Right ventricle myocardium superior (tissue), 1 donor: ENCODE measurements at regions not wholly inside any gene's neighbourhood (a gene's known extent, or its start where the extent isn't known, plus 50 kb on each side); places are given as distances from the start of the nearest gene placed in this dataset.

Experiments
- ATAC-seq: fragments of 200-7000 bp; cut with Tn5 transposase; one replicate; pipeline ENCODE4 v1.9.1; 2020; ENCODE audit warnings: mild to moderate bottlenecking; ENCODE audit not compliant: poor library complexity
- DNase-seq: peaks from one replicate; pipeline ENCODE4 v3.0.0-alpha.2; 2020
- intact Hi-C: fragments of 100-400 bp; cut with DNase I; formaldehyde crosslinking; loops from one replicate; pipeline ENCODE4 v1.11.2; 2022
- donor health status: DM: no; HTN: yes; CAD: no; lungs with severe emphysema.

DNA sequence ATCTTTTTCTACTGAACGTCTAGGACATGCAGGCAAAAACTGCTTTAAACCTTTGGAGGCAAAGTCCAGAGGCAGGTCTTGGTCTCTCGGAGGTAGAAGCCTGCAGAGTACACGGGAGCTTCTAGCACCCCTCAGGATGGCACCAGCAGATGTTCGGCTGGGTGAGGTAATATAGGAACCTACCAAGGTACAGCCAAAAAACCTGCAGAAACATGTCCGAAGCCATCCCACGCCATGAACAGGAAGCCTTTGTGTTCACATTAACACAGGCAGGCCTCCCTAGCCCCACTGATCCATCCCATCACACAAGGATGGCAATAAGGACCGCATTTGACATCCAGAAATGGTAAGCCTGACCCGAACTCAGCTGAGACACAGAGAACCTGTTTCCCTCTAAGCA is 157.9 kb upstream of the HES1 start:
- intact Hi-C loops, result loop anchor here (10.0 kb wide), 1 partner anchor 183 kb away; no protein-coding TSS in a partner anchor
- ATAC-seq (no peak), DNase-seq (no peak)

DNA sequence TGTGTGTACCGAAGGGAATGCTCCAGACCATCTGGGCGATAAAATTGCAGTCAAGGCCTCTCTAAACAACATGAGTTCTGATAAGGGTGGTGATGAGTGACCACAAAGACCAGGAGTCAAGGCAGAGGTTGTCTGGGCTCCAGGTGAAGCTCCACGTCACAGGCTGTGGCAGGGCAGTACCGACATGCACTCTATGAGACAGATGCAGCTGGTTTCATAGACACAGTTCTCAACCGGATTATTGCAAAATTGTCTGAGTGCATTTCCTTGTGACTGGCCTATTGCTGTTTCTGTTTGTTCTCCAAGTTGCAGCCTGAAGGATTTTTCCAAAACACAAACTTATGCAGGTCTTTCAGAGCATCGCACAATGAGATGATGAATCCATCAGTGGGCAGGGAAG is 157.5 kb upstream of the HES1 start:
- intact Hi-C loops, result loop anchor here (10.0 kb wide), 1 partner anchor 184 kb away; no protein-coding TSS in a partner anchor
- DNase-seq (no peak), ATAC-seq (no peak)

- intact Hi-C loops, result no loop called here
- peak; percentile 34 for ATAC-seq
- DNase-seq, result no peak
These were observed 155.6 kb upstream of the HES1 start for GRCh38 chr3:193980326-193980725.

DNA sequence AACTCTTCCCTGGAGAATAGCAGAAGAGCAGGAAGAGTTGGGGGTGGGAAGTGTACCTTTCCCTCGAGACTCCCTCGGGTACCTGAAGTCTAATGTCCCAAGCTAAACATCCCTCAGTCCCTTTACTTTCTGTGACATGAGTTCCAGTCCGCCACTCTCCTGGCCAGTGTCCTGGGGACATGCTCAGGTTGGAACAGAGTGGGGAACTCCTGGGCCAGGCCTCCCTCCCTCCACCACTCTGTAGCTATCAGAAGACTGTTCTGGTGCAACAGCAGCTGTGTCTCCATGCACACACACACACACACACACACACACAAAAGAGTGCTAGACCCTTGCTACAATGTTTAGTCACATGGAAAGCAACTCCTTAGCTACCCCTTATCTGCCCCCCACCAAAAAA is 155.0 kb upstream of the HES1 start:
- peak; percentile 18 for ATAC-seq
- intact Hi-C loops, result no loop called here
- no peak for DNase-seq

GRCh38 chr3:193981504-193981903 is 154.4 kb upstream of the HES1 start:
- DNase-seq (no peak), ATAC-seq (no peak)
- intact Hi-C loops, result no loop called here

DNA sequence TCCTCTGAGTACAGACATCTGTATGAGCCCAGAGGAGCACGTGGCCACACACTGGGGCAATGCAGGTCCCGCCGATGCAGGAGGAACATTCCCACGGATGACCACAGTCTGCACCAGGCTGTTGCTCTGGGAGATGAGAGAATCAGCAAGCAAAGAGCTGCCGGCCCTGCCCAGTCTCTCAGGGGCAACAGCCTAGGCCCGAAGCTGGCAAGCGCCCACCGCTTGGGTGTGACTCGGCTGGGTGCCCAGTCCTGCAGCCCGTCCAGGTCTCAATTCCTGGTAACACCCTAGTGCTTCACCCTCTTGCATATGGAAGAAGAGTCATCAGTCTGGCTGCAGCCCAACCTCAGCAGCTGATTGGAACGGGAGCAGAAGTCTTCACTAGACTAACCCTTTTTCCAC is 153.7 kb upstream of the HES1 start:
- intact Hi-C loops, result no loop called here
- peak; percentile 88 for DNase-seq
- peak; percentile 73 for ATAC-seq

- ATAC-seq (peak; percentile 23), DNase-seq (no peak)
- intact Hi-C loops, result no loop called here
These were observed 151.8 kb upstream of the HES1 start for GRCh38 chr3:193983846-193984818.

DNA sequence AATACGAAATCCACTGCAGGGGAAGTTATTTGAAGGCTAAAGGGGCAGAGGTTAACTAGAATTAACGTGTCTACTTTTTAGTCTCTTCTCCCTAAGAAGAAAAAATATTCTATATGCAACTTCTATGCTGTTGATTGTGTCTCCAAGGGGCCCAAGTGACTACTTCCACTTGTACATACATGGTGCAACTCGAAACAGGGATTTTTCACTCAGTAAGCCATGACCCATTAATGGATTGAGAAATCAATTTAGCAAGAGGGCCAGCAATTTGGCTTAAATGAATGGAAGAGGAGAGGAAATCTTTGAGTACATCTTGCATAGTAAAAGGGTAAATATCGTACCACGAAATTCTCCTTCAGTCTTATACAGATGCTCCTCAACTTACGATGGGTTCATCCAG is 151.1 kb upstream of the HES1 start:
- intact Hi-C loops, result no loop called here
- ATAC-seq, result no peak
- no peak for DNase-seq

DNA sequence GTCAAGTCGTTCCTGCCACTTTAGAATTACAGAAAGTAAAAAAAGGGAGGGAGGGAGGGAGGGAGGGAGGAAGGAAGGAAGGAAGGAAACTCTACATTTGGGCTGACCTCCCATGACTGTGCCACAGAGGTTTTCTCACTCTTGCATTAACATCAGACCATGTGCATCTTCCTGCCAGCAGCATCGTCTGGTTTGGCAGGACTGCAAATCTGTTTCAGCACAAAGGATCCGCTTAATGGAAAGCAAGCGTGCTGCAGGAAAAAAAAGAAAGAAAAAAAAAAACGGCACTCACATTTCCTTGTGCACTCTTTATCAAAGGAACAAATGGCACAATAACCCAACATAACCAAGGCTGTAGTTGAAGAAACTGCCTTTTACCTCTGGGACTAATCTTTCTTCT is 148.8 kb upstream of the HES1 start:
- DNase-seq (no peak), ATAC-seq (no peak)
- intact Hi-C loops, result no loop called here

DNA sequence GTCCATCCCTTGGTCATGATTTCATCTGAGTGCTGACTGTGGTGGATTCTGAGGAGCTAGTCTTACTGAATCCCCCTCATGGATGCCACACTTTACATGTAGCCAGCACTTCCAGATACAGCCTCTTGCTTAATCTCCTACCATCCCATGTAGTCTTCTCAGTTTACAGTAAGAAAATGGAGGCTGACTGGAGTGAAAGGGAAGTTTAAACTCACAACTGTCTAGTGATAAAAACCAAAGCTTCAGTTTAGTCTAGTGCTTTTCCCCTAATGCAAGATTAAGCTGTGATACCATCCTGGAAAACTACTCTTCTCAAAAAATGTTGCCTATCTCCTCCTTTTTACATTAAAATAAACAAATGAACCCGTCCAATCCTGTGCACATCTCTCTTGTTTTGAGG is 146.8 kb upstream of the HES1 start:
- intact Hi-C loops, result no loop called here
- DNase-seq (no peak), ATAC-seq (no peak)

DNA sequence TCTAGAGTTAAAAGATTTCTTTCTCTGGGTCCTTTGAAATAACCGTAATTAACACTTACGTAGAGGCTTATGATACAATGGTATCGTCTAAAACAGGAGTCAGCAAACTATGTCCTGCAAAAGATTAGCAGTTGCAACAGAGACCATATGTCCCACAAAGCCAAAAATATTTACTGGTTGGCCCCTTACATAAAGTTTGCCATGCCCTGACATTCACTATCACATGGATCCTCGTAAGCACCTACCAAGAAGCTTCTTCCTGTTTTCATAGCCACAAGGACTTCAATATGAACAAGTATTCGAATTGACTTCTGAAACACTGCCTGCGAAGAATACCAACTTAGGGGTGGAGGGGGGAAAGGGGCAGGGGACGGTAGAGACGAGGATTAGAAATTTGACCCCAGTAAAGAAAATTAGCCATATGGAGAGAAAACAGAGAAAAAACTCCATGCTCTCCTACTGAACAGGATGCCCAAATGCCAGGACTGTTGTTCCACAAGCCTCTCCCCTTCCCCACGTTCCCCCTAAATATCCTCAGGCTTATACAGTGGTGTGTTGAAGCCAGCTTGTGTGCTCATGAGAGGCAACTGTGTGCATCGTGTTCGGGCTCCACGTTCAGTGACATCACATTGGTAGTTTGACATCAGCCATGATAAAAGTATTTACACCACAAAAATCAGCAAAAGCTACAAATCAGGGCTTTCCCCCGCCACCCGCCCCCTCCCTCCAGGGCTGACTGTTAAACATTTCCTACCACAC is 144.1 kb upstream of the HES1 start:
- ATAC-seq, result no peak

DNA sequence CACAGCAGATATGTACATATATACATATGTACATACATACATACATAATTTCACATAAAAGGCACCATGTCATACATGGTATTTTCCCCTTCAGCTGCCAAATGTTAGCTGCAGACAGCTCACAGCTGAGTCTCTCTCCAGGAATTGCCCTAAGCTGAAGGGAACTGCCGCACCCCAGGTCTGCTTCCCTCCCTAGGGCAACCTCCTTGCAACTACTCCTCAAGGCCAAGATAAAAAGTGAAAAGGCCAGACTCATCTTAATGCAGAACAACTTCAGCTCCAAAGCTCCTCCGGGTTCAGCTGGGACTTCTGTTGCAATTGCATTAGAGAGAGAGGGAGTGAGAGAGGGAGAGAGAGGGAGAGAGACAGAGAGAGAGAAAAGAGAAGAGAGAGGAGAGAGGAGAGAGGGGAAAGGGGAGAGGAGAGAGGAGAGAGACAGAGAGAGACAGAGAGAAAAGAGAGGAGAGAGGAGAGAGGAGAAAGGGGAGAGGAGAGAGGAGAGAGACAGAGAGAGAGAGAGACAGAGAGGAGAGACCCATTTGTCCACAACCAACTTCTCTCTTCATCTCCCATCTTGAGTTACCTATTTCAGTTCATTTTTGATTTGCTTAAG is 143.4 kb upstream of the HES1 start:
- intact Hi-C loops, result no loop called here
- DNase-seq, result no peak
- no peak for ATAC-seq

More for the DNA sequence above, 144.1 kb upstream of the HES1 start:
- DNase-seq, result no peak
- intact Hi-C loops, result no loop called here

DNA sequence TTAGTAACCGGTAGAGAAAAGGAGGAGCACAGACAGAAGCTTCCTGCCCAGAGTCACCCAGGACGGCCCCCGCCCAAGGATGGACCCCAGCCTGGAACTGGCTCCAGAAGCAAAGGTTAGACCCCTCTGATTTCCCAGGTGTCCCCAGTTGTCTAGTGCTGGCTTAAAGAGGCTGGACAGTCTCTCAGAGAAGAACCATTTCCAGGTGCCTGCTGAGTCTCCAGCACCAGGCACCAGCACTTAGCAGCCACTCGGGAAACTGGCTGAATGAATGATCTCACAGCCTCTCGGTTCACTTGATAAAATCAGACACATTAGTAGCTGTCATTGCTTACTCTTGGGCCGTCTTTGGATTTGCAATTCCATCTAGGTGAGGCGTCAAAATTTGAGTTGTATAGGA is 139.7 kb upstream of the HES1 start:
- intact Hi-C loops, result no loop called here
- DNase-seq (no peak), ATAC-seq (peak; percentile 23)

- ATAC-seq, result peak; percentile 4
- DNase-seq, result no peak
- intact Hi-C loops, result no loop called here
These were observed 139.3 kb upstream of the HES1 start for GRCh38 chr3:193996641-193997089.

DNA sequence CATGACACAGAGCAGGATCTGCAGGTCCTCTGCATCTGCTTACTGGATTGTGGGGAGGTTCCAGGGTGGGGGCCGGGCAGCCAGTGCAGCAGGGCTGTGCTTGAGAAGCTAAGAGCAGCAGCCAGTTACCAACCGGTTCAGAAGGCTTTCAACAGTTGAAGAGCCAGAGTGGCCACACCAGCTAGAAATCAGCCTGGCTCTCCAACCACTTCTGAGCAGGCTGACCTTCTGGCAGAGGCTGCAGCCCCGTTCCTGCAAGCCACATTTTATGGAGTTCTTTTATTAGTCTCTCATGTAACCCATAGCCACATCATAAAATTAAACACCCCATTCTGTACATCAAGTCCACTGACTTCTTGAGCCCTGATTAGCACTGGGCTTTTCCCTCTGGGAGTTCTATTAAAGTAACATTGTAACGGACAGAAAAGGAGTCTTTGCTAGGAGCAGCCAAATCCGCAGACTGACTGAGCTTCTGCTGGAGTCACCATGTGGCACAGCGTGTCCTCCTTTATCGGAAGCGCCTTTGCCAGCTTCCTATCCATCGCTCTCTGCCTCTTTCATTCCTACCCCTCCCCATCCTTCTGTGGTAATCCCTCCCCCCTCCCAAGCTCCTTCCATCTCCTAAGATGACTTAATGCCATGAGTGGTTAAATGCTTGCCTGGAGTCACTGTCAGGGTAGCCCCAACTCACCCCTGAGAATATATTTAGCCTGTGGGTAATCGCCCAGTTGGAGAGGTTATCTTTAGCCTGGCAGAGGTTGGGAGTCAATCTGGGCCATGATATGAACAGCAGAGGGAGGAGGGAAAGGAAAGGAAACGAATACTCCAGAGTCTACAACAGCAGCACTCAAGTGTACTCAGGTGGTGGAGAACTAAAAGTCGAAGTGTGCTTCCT is 138.5 kb upstream of the HES1 start:
- intact Hi-C loops, result no loop called here
- peak; percentile 61 for DNase-seq
- ATAC-seq, result peak; percentile 90

- ATAC-seq (no peak), DNase-seq (no peak)
- intact Hi-C loops, result no loop called here
These were observed 137.9 kb upstream of the HES1 start for GRCh38 chr3:193998123-193998448.

DNA sequence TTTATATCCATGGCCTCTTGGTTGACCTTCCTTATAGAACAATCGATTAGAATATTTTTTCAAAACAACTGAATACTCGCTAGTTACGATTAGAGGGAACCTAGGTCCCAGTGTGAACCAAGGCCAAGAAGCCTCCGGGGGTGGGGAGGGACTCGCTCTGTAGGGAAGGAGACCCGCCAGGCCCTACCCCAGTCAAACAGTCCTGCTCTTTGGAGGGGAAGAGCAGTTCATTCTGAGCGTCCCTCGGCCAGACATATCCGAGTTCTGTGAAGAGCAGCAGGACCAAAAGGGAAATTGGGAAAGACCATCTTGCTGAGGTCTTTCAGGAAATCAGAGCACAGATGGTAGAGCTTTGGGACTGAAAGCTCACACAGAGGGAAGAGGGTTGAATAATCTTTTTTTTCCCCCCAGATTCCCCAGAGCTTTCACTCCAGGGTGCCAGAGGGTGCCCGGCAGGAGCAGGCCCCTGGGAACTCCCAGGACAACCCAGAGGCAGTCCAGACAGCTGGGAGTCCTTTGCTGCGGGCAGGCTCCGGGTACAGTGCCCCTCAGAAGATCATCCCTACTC is 137.2 kb upstream of the HES1 start:
- ATAC-seq (no peak), DNase-seq (no peak)
- intact Hi-C loops, result no loop called here

DNA sequence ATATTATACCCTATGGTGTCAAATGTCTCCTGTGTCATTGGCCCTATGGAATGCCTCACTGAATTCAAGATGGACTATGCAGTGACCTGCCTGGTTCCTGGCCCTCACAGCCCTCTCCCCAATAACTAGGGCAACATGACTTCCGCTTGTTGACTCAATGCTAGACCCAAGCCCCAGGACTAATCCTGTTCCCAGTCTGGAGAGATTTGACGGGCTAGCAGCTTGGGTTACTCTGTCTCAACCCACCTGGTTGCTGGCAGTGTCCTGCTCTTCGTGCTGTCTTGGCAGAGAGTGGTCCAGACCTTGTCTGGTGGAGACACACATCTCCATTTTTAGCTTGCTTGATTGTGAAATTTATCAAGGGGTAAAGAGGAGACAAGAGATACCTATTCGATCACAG is 135.8 kb upstream of the HES1 start:
- intact Hi-C loops, result loop anchor here (5.0 to 10.0 kb wide), 2 partner anchors 132 to 215 kb away; no protein-coding TSS in a partner anchor
- no peak for ATAC-seq
- no peak for DNase-seq
